ENCODE measurements at regions not wholly inside any gene's neighbourhood (a gene's known extent, or its start where the extent isn't known, plus 50 kb on each side); places are given as distances from the start of the nearest gene placed in this dataset.

GRCh38 chr6:45714006-45714730 lies 301.5 kb downstream of the CLIC5 start:
- ChIA-PET POLR2A (interaction anchor here (1.4 to 1.8 kb wide), 2 partner anchors 294 to 336 kb away, joined by 6 to 12 read pairs; partner anchors contain the start of gene SUPT3H), CTCF (interaction anchor here (0.5 to 1.9 kb wide), 22 partner anchors 10 to 1238 kb away, joined by 3 to 9 read pairs (median 4); partner anchors contain the start of gene SUPT3H)
- DNase-seq (ENCODE audit: extremely low spot score) = no peak
- TF ChIP-seq FOXK2 (IDR thresholded peaks at IDR 0.05) (no peak), HDGF (IDR thresholded peaks at IDR 0.05; ENCODE audit: borderline replicate concordance) (no peak), L3MBTL2 (conservative IDR thresholded peaks at IDR 0.05) (no peak), FOXM1 (IDR thresholded peaks at IDR 0.05; ENCODE audit: borderline replicate concordance) (no peak), SUZ12 (IDR thresholded peaks at IDR 0.05) (no peak), SP1 (IDR thresholded peaks at IDR 0.05) (no peak), NFRKB (IDR thresholded peaks at IDR 0.05) (no peak), PKNOX1 (IDR thresholded peaks at IDR 0.05) (no peak), LEF1 (IDR thresholded peaks at IDR 0.05; ENCODE audit: borderline replicate concordance) (no peak), CTBP1 (IDR thresholded peaks at IDR 0.05; ENCODE audit: borderline replicate concordance) (no peak), ELF4 (IDR thresholded peaks at IDR 0.05) (no peak), FOXA1 (IDR thresholded peaks at IDR 0.05) (no peak), TARDBP (IDR thresholded peaks at IDR 0.05) (no peak), BHLHE40 (IDR thresholded peaks at IDR 0.05; ENCODE audit: borderline replicate concordance) (no peak), ZNF384 (IDR thresholded peaks at IDR 0.05) (no peak), ARNT (IDR thresholded peaks at IDR 0.05) (no peak)
